ENCODE measurements at regions not wholly inside any gene's neighbourhood (a gene's known extent, or its start where the extent isn't known, plus 50 kb on each side); places are given as distances from the start of the nearest gene placed in this dataset.

DNA sequence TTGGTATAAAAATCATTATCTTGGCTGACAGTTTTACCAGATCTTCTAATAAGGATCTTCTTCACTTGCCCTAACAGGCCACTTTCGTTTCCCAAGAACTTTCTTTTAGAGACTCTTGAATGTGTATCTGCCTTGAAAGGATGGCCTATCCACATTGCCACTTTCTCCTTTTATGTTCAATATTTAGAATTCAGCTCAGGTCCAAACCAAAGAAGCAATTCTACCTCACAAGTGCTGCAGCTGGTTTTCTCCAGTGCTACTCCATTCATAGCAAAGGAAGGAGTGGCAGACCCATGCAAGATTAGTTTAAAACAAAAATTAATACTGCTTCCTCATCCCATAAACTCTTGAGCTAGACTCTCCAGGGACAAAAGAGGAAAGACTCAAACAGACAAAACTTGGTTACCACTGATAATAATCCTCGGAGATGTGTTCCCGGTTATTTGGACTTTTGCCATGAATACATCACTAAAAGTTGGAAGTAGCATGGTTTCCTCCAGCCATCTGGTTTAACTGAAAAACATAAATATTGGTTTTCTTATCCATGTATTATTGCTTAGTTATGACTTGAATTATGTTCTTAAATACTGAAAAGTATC is 401.8 kb downstream of the PABPC4L start:
- intact Hi-C loops (cut with DNase I; ENCODE audit: low total_unique reads) = no loop called here
- TF ChIP-seq POLR2A (IDR thresholded peaks at IDR 0.05) = no peak
- TF ChIP-seq, protein P1, sequence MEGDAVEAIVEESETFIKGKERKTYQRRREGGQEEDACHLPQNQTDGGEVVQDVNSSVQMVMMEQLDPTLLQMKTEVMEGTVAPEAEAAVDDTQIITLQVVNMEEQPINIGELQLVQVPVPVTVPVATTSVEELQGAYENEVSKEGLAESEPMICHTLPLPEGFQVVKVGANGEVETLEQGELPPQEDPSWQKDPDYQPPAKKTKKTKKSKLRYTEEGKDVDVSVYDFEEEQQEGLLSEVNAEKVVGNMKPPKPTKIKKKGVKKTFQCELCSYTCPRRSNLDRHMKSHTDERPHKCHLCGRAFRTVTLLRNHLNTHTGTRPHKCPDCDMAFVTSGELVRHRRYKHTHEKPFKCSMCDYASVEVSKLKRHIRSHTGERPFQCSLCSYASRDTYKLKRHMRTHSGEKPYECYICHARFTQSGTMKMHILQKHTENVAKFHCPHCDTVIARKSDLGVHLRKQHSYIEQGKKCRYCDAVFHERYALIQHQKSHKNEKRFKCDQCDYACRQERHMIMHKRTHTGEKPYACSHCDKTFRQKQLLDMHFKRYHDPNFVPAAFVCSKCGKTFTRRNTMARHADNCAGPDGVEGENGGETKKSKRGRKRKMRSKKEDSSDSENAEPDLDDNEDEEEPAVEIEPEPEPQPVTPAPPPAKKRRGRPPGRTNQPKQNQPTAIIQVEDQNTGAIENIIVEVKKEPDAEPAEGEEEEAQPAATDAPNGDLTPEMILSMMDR (IDR thresholded peaks at IDR 0.05 in 4 of 5, conservative IDR thresholded peaks at IDR 0.05 in 1 of 5) = no peak

DNA sequence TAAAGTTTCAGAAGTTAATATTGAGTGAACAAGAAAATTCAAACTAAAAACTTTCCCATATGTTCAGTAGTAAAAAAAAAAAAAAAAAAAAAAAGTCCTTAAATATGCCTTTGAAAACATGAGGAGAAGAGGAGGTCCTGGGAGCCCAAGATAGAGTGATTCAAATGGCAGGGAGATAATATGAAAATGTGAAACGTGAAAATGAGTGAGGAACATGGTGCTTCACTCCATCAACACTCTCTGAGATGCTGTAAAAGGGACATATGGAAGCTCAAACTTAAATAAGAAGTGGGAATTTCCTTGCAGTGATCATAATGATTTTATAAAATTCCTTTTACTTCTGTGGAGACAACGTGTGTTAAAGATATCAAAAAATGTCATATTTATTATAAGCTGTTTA is 423.9 kb downstream of the PABPC4L start:
- no peak for ATAC-seq
- no peaks in the 10 kb centered on the region for H3K4me1 ChIP-seq
- no peaks in the 10 kb centered on the region for H3K9me3 ChIP-seq
- no peaks in the 10 kb centered on the region for H3K27me3 ChIP-seq
- DNase-seq = no peak
- intact Hi-C loops (cut with DNase I; ENCODE audit: low total_unique reads) (no loop called here), in situ Hi-C loops (cut with MboI; ENCODE audit: low sequenced_read_pairs in 4 of 4) (no loop called here)
- no peak overlapping the region for H3K27ac ChIP-seq
- H3K36me3 ChIP-seq = no peaks in the 10 kb centered on the region
- TF ChIP-seq, protein P1 (IDR thresholded peaks at IDR 0.05 in 4 of 5, conservative IDR thresholded peaks at IDR 0.05 in 1 of 5) = no peak
- TF ChIP-seq POLR2A (IDR thresholded peaks at IDR 0.05) = no peak
- no peak overlapping the region for H3K4me3 ChIP-seq

More for the DNA sequence above, 401.8 kb downstream of the PABPC4L start:
- Histone ChIP-seq H3K9me3 (no peaks in the 10 kb centered on the region), H3K36me3 (no peaks in the 10 kb centered on the region), H3K27ac (no peak overlapping the region), H3K27me3 (no peaks in the 10 kb centered on the region), H3K4me3 (no peak overlapping the region), H3K4me1 (no peaks in the 10 kb centered on the region)
- ATAC-seq = no peak
- no peak for DNase-seq
- in situ Hi-C loops (cut with MboI; ENCODE audit: low sequenced_read_pairs in 4 of 4) = no loop called here

DNA sequence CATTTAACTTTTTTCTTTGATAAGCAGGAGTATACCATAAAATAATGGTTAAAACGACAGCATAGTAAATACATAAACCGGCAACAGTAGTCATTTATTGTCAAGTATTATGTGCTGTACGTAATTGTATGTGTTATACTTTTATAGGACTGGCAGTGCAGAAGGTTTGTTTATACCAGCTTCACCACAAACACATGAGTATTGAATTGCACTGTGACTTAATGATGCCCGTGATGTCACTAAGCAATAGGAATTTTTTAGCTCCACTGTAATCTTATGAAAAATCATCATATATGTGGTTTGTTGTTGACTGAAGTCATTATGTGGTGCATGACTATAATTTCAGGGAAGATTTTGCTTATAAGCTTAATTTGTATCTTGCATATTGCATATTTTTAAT is 424.6 kb downstream of the PABPC4L start:
- intact Hi-C loops (cut with DNase I; ENCODE audit: low total_unique reads) = no loop called here
- no peak overlapping the region for H3K4me3 ChIP-seq
- H3K4me1 ChIP-seq = no peaks in the 10 kb centered on the region
- no peaks in the 10 kb centered on the region for H3K36me3 ChIP-seq
- DNase-seq = no peak
- TF ChIP-seq, protein P1 (IDR thresholded peaks at IDR 0.05 in 4 of 5, conservative IDR thresholded peaks at IDR 0.05 in 1 of 5) = no peak
- TF ChIP-seq POLR2A (IDR thresholded peaks at IDR 0.05) = no peak
- in situ Hi-C loops (cut with MboI; ENCODE audit: low sequenced_read_pairs in 4 of 4) = no loop called here
- H3K9me3 ChIP-seq = no peaks in the 10 kb centered on the region
- H3K27me3 ChIP-seq = no peaks in the 10 kb centered on the region
- H3K27ac ChIP-seq = no peak overlapping the region
- ATAC-seq = no peak

DNA sequence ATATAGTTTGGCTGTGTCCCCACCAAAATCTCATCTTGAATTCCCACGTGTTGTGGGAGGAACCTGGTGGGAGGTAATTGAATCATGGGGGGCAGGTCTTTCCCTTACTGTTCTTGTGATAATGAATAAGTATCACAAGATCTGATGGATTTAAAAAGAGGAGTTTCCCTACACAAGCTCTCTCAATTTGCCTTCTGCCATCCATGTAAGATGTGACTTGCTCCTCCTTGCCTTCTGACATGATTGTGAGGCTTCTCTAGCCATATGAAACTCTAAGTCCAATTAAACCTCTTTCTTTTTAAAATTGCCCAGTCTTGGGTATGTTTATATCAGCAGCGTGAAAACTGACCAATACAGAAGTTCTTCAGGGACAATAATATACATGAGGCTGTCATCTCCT is 425.1 kb downstream of the PABPC4L start:
- Histone ChIP-seq H3K4me1 (no peaks in the 10 kb centered on the region), H3K27me3 (no peaks in the 10 kb centered on the region), H3K9me3 (no peaks in the 10 kb centered on the region), H3K27ac (no peak overlapping the region), H3K4me3 (no peak overlapping the region), H3K36me3 (no peaks in the 10 kb centered on the region)
- intact Hi-C loops (cut with DNase I; ENCODE audit: low total_unique reads) = no loop called here
- no peak for DNase-seq
- ATAC-seq = no peak
- no peak for TF ChIP-seq POLR2A (IDR thresholded peaks at IDR 0.05)
- TF ChIP-seq, protein P1 (IDR thresholded peaks at IDR 0.05 in 4 of 5, conservative IDR thresholded peaks at IDR 0.05 in 1 of 5) = no peak
- in situ Hi-C loops (cut with MboI; ENCODE audit: low sequenced_read_pairs in 4 of 4) = no loop called here

DNA sequence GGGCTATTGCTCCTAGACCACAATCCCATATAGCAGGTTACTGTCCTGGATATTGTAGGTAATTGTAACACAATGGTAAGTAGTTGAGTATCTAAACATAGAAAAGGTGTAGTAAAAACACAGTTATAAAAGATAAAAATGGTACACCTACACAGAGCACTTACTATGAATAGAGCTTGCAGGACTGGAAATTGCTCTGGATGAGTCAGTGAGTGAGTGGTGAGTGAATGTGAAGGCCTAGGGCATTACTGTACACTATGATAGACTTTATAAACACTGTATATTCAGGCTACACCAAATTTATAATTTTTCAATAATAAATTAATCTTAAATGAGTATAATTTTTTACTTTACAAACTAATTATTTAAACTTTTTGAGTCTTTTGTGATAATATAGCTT is 425.7 kb downstream of the PABPC4L start:
- H3K9me3 ChIP-seq = no peaks in the 10 kb centered on the region
- in situ Hi-C loops (cut with MboI; ENCODE audit: low sequenced_read_pairs in 4 of 4) = no loop called here
- no peak for DNase-seq

More for the DNA sequence above, 425.7 kb downstream of the PABPC4L start:
- no peak for TF ChIP-seq POLR2A (IDR thresholded peaks at IDR 0.05)
- TF ChIP-seq, protein P1 (IDR thresholded peaks at IDR 0.05 in 4 of 5, conservative IDR thresholded peaks at IDR 0.05 in 1 of 5) = no peak
- no peaks in the 10 kb centered on the region for H3K27me3 ChIP-seq
- no peak for ATAC-seq
- H3K36me3 ChIP-seq = no peaks in the 10 kb centered on the region
- no peak overlapping the region for H3K4me3 ChIP-seq
- no peak overlapping the region for H3K27ac ChIP-seq
- intact Hi-C loops (cut with DNase I; ENCODE audit: low total_unique reads) = no loop called here
- H3K4me1 ChIP-seq = no peaks in the 10 kb centered on the region
